Stimulated activated CD8-positive, alpha-beta memory T cell treated with anti-CD3 and anti-CD28 coated beads, Interleukin-4, amount 100 ng/mL, for 4 hours (primary cell): ENCODE measurements at regions not wholly inside any gene's neighbourhood (a gene's known extent, or its start where the extent isn't known, plus 50 kb on each side); places are given as distances from the start of the nearest gene placed in this dataset.
"Not testable (repeated sequence)": the region's sequence is repeated elsewhere in the genome, so short reads cannot be mapped to it uniquely, and the experiment has no call there.

Experiments used
- DNase-seq, 2 donors: peaks; one replicate each; pipeline ENCODE4 v3.0.0-alpha.2; 2020; ENCODE audit warnings: low read depth in 2 of 2, low spot score in 1 of 2

DNA sequence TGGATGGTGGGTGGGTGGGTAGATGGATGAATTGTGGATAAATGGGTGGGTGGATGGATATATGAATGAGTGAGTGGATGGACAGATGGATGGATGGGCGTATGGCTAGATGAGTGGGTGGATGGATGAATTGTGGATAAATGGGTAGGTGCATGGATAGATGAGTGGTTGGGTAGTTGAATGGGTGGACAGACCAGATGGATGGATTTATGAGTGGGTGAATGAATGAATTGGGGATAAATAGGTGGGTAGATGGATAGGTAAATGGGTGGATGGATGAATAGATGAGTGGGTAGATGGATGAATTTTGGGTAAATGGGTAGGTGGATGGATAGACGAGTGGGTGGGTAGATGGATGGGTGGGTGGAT lies 108.7 kb downstream of the NPIPB11 start:
- DNase-seq, result not testable (repeated sequence)

DNA sequence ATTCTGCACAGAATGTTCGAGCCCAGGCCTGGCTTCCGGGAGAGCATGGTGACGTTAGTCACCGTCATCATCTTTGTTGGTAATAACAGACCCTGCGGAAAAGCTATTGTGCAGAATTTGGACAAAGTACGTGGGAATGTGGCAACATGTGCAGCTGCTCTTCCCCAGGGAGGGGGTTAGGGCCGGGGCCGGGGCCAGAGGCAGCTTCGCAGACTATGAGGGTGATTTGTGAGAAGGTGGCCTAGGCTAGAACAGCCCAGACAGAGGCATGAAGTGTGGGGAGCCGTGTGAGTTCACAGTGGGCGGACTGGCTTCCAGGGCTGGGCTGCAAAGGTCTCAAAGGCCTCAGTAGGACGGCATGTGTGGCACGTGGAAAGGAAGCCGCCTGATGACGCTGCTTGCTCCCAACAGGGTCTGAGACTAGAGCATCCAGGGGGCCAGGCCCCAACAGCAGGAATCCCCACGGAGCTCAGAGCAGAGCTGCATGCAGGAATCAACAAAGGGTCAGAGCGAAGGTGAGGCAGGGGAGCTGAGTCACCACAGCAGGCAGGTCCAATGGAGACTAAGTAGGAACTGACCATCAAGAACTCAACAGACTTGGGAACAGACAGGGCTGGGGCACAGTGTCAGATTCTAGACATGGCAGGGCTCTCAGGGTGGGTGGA lies 109.2 kb downstream of the NPIPB11 start:
- DNase-seq, result not testable (repeated sequence)

DNA sequence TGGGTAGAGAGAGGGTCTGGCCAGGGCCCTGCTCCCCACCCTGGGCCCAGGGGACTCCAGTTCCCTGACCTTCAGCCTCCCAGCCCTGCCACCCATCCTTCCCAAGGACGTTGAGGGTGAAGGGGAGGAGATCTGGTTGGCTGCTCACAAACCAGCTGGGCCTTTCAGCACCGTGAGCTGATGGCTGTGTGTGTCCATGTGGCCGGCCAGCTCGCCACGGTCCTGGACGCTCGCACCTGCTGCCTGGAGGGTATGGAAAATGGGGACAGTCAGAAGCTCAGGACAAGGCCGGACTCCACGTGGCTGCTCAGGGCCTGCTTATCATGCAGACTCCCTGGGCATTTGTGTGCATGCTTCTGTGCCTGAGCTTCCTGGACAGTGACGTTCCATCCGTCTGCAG lies 110.3 kb downstream of the NPIPB11 start:
- not testable (repeated sequence) for DNase-seq

DNA sequence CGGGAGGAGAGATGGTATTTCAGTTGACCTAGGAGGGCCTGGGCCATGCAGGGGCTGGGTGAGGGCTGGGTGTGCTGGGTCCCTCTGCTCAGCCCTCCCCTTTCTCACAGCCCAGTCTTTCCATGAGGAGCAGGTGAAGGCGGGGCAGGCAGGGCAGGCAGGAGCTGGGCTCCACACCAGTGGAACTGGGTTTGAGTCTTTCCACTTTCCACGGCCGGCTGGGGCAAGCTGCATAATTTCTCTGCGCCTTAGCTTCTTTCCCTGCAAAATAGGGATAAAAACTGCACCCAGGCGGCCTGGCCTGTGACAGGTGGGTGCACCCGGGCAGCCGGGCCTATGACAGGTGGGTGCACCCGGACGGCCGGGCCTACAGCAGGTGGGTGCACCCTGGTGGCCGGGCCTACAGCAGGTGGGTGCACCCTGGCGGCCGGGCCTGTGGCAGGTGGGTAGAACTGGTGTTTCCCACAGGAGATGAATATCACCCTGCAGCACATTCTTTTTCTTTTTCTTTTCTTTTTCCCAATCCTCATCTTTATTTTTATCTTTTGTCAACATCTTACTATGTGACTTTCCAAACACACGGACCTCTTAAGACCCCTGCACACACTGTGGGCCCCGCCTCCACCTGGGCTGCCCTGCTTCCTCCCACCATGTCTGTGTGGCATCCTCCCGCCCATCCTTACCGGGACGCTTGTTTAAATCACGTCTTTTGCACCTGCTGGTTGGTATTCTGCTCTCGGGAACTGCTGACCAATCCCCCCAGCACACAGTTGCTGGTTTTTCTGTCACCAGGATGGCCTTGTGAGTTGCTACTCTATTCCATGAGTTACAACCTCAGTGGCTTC lies 111.3 kb downstream of the NPIPB11 start:
- DNase-seq, result not testable (repeated sequence)

DNA sequence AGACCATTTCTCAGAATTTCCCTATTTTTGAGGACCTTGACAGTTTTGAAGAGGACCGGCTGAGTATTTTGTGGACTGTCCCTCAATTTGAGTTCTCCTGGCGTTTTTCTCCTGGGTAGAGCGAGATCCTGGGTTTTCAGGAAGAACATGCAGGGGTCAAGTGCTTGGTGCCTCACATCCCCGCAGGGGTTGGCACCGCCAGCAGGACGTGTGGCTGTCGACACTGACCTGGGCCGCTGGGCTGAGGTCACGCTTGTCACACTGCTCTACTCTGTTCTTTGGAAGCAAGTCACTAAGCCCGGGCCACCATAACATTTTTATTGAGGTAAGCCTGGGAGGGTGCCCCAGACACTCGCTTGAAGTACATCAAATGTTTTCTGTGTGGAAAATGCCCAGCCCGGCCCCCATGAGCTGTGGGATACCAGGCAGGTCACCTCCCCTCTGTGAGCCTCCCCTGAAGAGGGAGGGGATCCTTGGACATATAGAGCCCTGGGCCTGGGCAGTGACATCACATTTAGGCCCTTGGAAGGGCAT lies 112.0 kb downstream of the NPIPB11 start:
- not testable (repeated sequence) for DNase-seq

DNA sequence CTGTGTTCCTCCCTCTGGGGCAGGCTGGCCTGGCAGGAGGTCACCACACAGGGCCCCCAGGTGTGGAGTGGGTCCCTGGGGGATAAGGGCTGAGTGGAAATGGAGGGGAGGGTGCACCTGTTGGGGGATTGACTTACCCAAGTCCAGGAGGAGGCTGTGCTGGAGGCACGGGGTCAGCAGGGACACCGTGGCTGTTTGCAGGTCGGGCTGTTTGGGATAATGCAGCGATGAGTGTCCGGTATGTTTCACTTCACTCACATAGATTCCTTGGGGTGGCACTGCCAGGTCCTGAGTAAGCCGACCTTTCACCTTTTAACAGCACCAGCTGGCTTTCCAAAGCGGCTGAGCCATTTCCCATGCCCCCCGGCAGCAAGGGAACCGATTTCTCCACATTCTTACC lies 113.0 kb downstream of the NPIPB11 start:
- DNase-seq, result not testable (repeated sequence)

DNA sequence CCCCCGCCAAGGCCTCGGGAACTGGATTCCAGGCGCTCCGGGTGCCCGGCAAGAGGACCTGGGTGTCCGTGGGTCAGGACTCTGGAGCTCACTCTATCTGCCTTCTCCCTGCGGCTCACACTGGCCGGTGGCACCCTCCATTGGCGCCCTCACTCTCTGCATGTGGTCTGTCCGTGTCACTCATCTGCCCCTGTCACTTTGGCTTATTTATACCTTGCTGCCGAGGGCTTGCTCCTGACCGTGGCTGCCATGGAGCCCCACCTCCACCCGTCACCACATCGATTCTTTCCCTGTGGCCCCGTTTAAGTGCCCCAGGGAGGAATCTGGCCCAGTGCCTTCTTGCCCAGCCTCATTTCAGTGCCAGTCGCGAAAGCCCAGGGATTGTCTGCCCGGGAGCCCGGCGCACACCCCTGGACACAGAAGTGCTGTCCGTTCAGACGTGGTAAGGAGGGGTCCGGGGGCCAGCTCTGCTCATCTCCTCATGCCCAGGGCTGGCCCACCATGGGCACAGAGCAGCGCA lies 113.5 kb downstream of the NPIPB11 start:
- not testable (repeated sequence) for DNase-seq

DNA sequence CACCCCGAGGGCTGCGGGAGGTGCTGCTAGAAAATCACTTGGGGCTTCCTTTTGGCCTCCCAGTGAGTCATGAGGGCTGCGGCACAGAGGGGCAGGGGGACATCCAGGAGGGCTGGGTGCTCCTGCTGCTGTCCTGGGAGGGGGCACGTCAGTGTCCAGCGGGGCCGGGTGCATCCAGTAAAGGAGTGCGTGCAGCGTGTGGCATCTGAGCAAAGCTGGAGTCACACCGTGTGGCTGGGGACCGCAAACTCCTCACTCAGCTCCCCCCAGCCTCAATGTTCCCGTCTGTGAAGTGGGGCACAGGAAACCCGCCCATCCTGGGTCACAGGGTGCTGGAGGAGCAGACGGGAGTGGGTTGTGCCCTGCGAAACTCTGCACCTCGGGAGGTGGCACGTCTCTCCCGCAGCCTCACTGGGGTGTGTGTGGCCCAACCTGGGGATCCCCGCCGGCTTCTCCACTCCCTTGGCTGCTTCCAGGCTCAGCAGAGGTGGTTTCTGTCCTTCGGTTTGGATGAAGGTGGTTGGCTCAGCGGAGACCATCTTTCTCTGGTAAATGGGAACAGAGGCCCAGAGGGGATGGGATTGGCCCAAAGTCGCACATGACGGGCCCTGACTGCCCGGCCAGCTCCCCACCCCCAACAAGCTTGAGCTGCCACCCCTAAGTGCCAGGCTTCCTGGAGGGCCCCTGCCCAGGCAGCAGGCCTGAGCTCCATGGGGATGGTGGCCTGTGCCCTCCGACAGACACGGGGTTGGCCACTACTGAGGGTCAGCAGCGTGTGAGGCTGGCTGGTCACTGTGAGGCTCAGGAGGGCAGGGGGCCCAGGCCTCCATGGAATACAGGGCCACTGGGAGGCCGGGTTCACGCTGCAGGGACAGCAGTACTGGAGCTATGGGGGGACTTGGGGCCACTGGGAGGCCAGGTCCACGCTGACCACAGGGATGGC lies 114.9 kb downstream of the NPIPB11 start:
- not testable (repeated sequence) for DNase-seq

DNA sequence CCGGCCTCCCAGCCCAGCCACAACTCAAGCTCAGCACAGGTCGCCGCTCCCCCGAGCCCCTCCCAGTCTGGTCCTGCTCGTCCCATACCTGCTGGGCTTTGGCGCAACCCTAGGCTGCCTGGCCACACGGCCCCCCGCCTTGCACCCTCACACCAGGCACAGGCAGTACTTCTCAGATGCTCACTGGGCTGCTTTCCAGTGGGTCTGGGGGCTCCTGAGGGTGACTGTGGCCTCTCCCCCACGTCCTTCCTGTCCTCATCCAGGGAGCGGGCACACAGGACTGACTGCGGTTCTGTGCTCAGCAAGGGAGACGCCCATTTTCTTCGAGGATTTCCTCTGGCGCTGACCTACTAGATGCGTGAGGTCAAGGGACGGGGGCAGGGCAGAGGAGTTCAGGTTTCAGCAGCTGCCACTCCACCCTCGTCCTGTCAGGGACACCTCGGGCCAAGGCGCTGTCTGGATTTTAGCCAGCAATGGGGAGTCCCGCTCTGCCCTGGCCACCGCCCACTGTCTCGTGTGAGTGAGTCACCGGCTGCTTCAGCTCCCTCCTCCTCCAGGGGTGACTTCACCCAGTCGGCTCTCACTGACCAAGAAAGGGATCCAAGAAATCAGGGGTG lies 115.8 kb downstream of the NPIPB11 start:
- peak; percentile 10 to 59 for DNase-seq

DNA sequence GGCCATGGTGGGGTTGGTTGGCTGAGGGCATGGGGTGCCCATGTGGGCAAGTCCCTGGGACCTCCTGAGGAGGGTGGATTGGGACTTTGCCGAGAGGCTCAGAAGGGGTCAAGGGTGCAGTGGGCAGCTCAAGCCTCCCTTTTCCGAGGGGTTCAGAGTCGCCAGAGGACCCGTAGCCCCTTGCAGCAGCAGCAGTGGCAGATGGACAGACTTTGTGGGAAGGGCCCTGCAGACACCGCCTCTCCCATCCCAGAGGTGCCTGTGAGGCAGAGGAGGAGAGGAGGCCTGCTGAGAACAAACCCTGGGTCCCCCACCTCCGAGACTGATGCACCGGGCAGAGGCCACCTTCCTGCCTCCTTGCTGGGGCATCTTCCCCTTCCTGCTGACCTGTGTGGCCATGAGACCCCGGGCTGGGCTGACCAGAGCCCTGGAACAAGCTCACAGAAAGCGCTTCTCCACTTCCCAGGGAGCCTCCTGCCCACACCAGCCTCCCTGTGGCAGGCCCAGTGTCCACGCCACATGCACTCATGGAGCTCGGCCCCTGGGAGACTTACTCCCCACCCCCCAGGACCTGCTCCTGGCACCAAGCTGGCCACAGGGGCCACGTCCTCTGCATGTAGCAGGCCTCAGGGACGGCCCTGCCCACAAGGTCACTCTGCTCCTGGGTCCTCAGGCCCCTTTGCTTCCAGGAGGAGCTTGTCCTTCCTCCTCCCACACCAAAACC lies 116.8 kb downstream of the NPIPB11 start:
- DNase-seq, result not testable (repeated sequence)

DNA sequence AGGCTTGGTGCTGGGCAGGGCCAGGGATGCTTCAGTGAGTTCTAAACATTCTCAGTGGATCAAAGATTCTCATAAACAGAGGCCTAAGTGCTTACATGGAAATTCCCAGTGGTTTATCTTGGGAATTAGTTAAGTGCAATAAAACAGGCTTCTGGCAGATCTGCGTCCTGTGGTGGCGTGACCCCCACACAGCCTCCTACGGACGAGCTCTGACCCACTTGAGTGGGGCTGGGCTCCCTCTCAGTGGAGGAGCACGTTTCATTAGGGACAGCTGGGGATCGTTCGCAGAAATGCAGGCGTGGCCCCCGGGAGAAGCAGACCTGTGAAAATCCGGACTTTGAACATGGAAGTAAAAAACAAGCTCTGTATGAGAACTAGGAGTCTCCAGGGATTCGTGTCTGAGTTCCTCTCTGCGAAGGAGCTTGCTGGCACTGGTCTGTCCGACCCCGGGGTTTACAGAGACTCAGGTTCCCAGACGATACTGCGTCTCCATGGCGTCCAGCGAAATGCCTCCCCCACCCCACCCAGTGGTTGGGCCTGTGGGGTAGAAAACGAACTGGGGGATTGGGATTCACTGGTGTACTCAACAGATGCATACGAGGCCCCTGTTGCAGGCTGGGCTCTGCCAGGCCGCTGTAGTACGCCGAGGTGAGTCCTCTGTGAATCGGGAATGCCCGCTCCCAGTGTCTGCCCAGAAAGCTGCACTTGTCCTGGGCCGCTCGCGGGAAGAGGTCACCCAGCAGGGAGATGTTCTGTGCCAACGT lies 117.6 kb downstream of the NPIPB11 start:
- DNase-seq, result not testable (repeated sequence)

DNA sequence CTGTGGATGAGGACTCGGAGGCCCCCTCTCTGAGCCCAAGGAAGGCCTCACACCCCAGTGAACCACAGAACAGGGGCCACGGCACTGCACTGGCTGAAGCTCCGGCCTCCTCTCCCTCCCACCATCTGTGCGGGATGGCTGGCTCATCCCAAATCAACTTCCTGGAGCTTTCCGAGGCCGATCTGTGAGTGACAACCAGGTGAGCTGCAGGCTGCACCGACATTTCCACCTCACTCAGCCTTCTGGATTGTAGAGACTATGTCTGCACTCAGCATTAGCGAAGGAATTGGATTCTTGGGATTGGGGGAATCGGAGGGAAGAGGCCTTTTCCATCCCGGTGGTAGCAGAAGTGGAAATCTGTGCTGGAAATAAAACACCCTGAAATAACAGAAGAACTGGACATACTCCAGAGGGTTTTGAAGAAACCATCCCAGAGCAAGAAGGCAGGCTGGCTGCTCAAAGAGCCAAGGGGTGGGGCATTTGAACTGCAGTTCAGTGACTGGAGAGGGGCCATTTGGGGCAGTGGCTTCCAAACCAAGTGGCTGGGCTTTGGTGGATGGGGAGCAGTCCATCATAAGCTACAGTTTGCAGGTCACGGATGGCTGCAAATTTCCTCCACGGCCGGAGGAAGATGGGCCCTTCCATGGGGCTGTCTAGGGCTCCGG lies 118.5 kb downstream of the NPIPB11 start:
- not testable (repeated sequence) for DNase-seq

DNA sequence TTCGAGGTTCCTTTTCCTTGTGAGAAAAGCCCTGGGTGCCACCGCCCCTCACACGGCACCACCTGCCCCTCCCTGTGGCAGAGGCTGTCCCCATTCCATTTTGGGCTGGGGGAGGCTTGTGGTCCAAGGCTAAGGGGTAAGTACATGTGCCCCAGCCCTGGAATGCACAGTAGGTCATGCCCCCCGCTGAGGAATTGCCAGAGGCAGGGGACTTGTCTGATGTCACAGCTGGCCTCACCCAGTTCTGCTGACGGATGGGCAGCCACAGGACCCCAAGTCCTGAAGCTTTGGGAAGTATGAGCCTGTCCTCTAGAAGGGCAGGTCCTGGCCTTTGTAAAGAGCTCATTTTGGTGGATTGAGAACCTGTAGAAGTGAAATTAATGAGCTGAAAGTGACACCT lies 119.3 kb downstream of the NPIPB11 start:
- not testable (repeated sequence) for DNase-seq

DNA sequence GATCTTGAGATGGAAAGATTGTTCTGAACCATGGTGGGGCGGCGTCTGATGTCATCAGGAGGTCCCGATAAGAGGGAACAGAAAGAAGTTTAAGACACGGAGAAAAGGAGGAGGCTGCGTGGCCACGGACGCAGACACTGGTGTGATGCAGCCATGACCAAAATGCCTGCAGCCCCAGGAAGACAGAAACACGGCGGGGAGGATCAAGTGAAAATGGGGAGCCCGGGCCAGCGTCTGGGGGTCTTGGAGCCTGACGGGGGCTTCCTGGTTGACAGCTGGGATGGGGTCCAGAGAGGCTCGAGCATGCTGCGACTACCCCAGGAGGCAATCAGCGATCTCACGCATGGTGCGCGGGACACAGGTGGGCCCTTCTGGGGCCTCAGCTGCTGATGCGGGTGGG lies 119.7 kb downstream of the NPIPB11 start:
- DNase-seq, result not testable (repeated sequence)

DNA sequence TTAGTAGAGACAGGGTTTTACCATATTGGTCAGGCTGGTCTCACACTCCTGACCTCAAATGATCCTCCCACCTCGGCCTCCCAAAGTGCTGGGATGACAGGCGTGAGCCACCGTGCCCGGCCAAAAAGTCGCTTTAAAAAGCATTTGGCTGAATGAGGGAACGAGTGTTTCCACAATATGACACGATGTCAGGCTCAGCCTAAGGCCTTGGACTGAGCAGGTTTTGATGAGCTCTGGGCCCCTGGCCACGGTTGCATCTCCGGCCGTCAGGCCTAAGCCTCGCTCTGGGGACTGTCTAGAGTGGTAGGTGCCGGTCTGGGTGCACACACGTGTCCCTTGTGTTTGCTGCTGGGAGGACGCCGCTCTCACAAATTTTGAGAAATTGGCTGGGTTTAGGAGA lies 120.3 kb downstream of the NPIPB11 start:
- DNase-seq, result not testable (repeated sequence)

DNA sequence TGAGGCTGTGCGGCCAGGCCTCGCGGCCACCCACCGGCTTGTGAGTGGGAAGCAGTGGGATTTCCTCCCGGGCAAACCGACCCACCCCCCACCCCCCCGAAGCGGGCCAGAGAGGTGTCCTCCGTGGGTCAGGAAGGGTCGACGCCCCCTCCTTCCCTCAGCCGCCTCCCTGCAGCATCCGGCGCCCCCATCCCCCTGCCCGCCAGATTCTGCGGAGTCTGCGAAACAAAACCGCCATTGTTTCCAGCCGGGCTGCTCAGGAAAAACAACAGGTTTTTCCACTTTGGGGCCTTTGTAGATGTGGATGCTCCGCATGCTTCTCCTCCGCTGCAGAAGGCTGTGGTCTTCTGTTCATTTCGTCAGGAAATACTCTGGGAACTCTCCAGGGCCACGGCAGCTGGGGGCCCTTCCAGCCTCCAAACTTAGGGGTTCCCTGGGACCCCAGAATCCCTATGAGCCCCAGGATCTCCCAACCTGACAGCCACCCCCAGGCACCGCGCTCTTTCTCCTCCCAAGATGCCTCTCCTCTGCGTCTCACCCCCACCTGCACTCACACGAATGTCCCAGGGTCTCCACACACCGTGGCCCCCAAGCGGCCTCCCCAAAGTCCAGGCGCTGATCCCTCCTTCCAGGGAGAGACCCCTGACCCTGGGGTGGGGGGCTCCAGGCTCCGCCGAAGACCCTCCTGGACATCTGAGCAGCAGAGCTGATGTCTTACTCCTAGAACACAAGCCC lies 121.2 kb downstream of the NPIPB11 start:
- DNase-seq, result not testable (repeated sequence)

DNA sequence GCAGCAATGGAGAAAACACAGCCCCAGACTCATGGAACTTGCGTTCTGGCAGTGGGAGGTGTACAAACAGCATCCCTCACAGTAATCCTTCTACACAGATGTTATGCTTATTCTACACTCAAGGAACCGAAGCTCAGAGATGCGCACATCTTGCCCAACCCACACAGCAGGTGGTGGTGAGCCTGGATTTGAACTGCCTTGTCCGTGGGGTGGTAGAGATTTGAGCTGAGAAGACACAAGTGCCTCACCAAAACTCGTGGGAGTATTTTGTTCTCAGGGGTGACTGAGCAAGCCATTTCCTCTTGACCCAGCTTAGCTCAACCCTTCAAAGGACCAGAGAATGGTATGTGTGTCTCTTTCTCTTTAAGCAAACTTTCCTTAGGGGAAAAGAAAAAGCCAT lies 121.8 kb downstream of the NPIPB11 start:
- not testable (repeated sequence) for DNase-seq

DNA sequence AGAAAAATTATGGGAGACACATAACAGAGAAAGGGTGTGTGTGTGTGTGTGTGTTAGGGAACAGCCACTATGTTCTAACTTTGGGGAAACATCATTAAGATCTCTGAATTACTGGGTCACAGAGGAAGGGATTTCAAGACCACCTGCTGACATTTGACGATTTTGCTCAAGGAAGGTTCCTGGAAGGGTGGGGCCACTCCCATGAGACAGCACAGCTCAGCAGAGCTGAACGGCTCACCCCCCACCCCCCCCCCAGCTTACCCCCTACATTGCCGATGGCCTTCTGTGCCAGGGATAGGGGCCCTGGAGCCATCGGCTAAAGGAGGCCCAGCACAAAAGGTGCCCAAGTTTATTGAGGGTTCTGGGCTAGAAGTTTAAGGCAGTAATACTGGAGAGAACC lies 122.4 kb downstream of the NPIPB11 start:
- DNase-seq, result not testable (repeated sequence)
